HCT116 (cell line): ENCODE measurements at regions not wholly inside any gene's neighbourhood (a gene's known extent, or its start where the extent isn't known, plus 50 kb on each side); places are given as distances from the start of the nearest gene placed in this dataset.

Source experiments
- ATAC-seq: fragments of 200-7000 bp; cut with Tn5 transposase; 2 replicates; pipeline ENCODE4 v1.9.1; 2020; ENCODE audit warnings: mild to moderate bottlenecking, moderate library complexity
- BruUV-seq: library from RNA; stranded (reverse); fragments of 400-500 nt; replicated peaks from 2 replicates; lab custom pipeline; 2021; lab: Mats Ljungman, UMichigan
- CTCF ChIA-PET: fragments of 300-600 bp; sonication (Branson Sonifier 250); formaldehyde crosslinking; loops from one replicate; lab custom pipeline; 2021; ENCODE audit warnings: antibody characterized with exemption; lab: Charles Lee
- POLR2A ChIA-PET: fragments of 300-600, 350-600 bp; sonication (Branson Sonifier 250); formaldehyde crosslinking; loops from one replicate; lab custom pipeline; 2021; ENCODE audit warnings: antibody characterized with exemption; lab: Charles Lee
- RAD21 ChIA-PET, 2 experiments: fragments of 300-600 bp; sonication (Branson Sonifier 250); formaldehyde crosslinking; loops; one replicate each; lab custom pipeline; 2023; ENCODE audit warnings: low total read pairs in 2 of 2; ENCODE audit not compliant: uncharacterized antibody in 2 of 2, unreplicated experiment in 2 of 2, low non-redundant PET in 1 of 2; lab: Charles Lee
- DNase-seq: peaks from one replicate; pipeline ENCODE4 v3.0.0-alpha.2; 2010; ENCODE audit warnings: low read depth, low spot score
- H2AFZ ChIP-seq: fragments of 200-600 bp; shearing (Covaris generic), sonication (generic); 2 replicates; pipeline ENCODE4 v1.6.1; 2017; ENCODE audit warnings: low read depth, mixed run types, mixed read lengths, antibody characterized with exemption, low read length; ENCODE audit not compliant: poor library complexity, severe bottlenecking
- H3K27ac ChIP-seq: 2 replicates; pipeline ENCODE4 v1.5.1; 2012; ENCODE audit warnings: low read depth, low read length
- H3K27me3 ChIP-seq: fragments of 200-600 bp; sonication (generic); 2 replicates; pipeline ENCODE4 v1.6.1; 2016; ENCODE audit warnings: mixed run types, low read length, mixed read lengths; ENCODE audit not compliant: insufficient read depth
- H3K36me3 ChIP-seq, 2 experiments: fragments of 200-500 bp in 1 of 2; fragments of 200-600 bp in 1 of 2; sonication (Bioruptor generic) in 1 of 2; sonication (generic) in 1 of 2; 2 replicates each; pipeline versions ENCODE4 v1.5.1 to v1.6.1; 2014 to 2016; ENCODE audit warnings: low read length in 2 of 2, inconsistent platforms in 1 of 2, mixed read lengths in 1 of 2, mixed run types in 1 of 2; ENCODE audit not compliant: insufficient read depth in 2 of 2, control insufficient read depth in 1 of 2
- H3K4me1 ChIP-seq, 2 experiments: fragments of 200-600 bp in 1 of 2; sonication (generic) in 1 of 2; 2 replicates each; pipeline versions ENCODE4 v1.5.1 to v1.6.1; 2012 to 2017; ENCODE audit warnings: low read length in 2 of 2, inconsistent platforms in 1 of 2, mild to moderate bottlenecking in 1 of 2, mixed read lengths in 1 of 2, mixed run types in 1 of 2, moderate library complexity in 1 of 2; ENCODE audit not compliant: insufficient read depth in 2 of 2, control insufficient read depth in 1 of 2
- H3K4me2 ChIP-seq: fragments of 200-600 bp; sonication (generic); 2 replicates; pipeline ENCODE4 v1.6.1; 2017; ENCODE audit warnings: mixed run types, low read length, mixed read lengths
- H3K4me3 ChIP-seq, 2 experiments: fragments of 200-600 bp in 1 of 2; sonication (generic) in 1 of 2; replicated peaks in 1 of 2; 2 replicates each; pipeline ENCODE4 v1.5.1; 2011 to 2016; ENCODE audit warnings: low read length in 2 of 2, control low read depth in 1 of 2, low read depth in 1 of 2, mild to moderate bottlenecking in 1 of 2, mixed read lengths in 1 of 2, mixed run types in 1 of 2
- H3K79me2 ChIP-seq: fragments of 200-600 bp; sonication (generic); 2 replicates; pipeline ENCODE4 v1.6.1; 2017; ENCODE audit warnings: mild to moderate bottlenecking, mixed run types, low read length, moderate library complexity, mixed read lengths; ENCODE audit not compliant: insufficient read depth
- H3K9ac ChIP-seq: fragments of 200-600 bp; sonication (generic); 2 replicates; pipeline ENCODE4 v1.6.1; 2016; ENCODE audit warnings: low read length, mixed read lengths
- H3K9me2 ChIP-seq: fragments of 200-600 bp; sonication (generic), shearing (Covaris generic); 2 replicates; pipeline ENCODE4 v1.6.1; 2017; ENCODE audit warnings: mixed run types, mild to moderate bottlenecking, moderate library complexity; ENCODE audit not compliant: insufficient read depth
- H3K9me3 ChIP-seq, 2 experiments: fragments of 200-500 bp in 1 of 2; fragments of 200-600 bp in 1 of 2; sonication (Bioruptor generic) in 1 of 2; sonication (generic) in 1 of 2; 2 replicates each; pipeline ENCODE4 v1.6.1; 2014 to 2017; ENCODE audit warnings: low read length in 2 of 2, mixed read lengths in 2 of 2, inconsistent platforms in 1 of 2, low read depth in 1 of 2, mild to moderate bottlenecking in 1 of 2, mixed run types in 1 of 2, moderate library complexity in 1 of 2; ENCODE audit not compliant: control insufficient read depth in 1 of 2, insufficient read depth in 1 of 2
- H4K20me1 ChIP-seq: fragments of 200-600 bp; sonication (generic), shearing (Covaris generic); 2 replicates; pipeline ENCODE4 v1.6.1; 2017; ENCODE audit warnings: mixed run types, mild to moderate bottlenecking, moderate library complexity; ENCODE audit not compliant: insufficient read depth
- ATF3 ChIP-seq: IDR thresholded peaks from 2 replicates; pipeline ENCODE4 v1.6.1; 2012
- CTCF ChIP-seq, 3 experiments: fragments of 200-600 bp in 1 of 3; sonication (generic) in 1 of 3; IDR thresholded peaks in 2 of 3; conservative IDR thresholded peaks in 1 of 3; 2 replicates each; pipeline ENCODE4 v1.5.1; 2012 to 2017; ENCODE audit warnings: low read depth in 2 of 3, low read length in 2 of 3, antibody characterized with exemption in 1 of 3, borderline replicate concordance in 1 of 3, control low read depth in 1 of 3, mild to moderate bottlenecking in 1 of 3, mixed read lengths in 1 of 3, mixed run types in 1 of 3, moderate library complexity in 1 of 3; ENCODE audit not compliant: insufficient read depth in 1 of 3
- EGR1 ChIP-seq: IDR thresholded peaks from 2 replicates; pipeline ENCODE4 v1.6.1; 2012; ENCODE audit warnings: low read depth
- ELF1 ChIP-seq: IDR thresholded peaks from 2 replicates; pipeline ENCODE4 v1.6.1; 2012; ENCODE audit warnings: low read depth, borderline replicate concordance
- EZH2phosphoT487 ChIP-seq: fragments of 200-600 bp; IDR thresholded peaks from 2 replicates; pipeline ENCODE4 v1.6.1; 2018; ENCODE audit warnings: antibody characterized with exemption, borderline replicate concordance
- POLR2A ChIP-seq: IDR thresholded peaks from 2 replicates; pipeline ENCODE4 v1.7.0; 2011; ENCODE audit warnings: borderline replicate concordance; ENCODE audit not compliant: insufficient read depth, insufficient read length; ENCODE audit errors: extremely low read depth
- POLR2AphosphoS5 ChIP-seq: IDR thresholded peaks from 2 replicates; pipeline ENCODE4 v1.6.1; 2011; ENCODE audit warnings: mild to moderate bottlenecking, low read depth, low read length, moderate library complexity
- SIN3A ChIP-seq: IDR thresholded peaks from 2 replicates; pipeline ENCODE4 v1.6.1; 2012; ENCODE audit warnings: low read depth
- SP1 ChIP-seq: IDR thresholded peaks from 2 replicates; pipeline ENCODE4 v1.6.1; 2012; ENCODE audit warnings: low read depth
- YY1 ChIP-seq: IDR thresholded peaks from 2 replicates; pipeline ENCODE4 v1.6.1; 2011; ENCODE audit warnings: low read length, low read depth, moderate library complexity, mild to moderate bottlenecking; ENCODE audit not compliant: insufficient replicate concordance; ENCODE audit errors: extremely low read depth
- ZBTB33 ChIP-seq: IDR thresholded peaks from 2 replicates; pipeline ENCODE4 v1.6.1; 2011; ENCODE audit warnings: mild to moderate bottlenecking, low read length, moderate library complexity; ENCODE audit not compliant: insufficient replicate concordance; ENCODE audit errors: extremely low read depth
- ZFX ChIP-seq: fragments of 450-650 bp; IDR thresholded peaks from 2 replicates; pipeline ENCODE4 v1.6.1; 2017
- intact Hi-C: fragments of 100-400 bp; cut with micrococcal nuclease; formaldehyde crosslinking; loops from 2 replicates; pipeline ENCODE4 v1.10.0; 2022
- TF ChIP-seq, protein P1 (sequence below): IDR thresholded peaks from 2 replicates; pipeline ENCODE4 v1.6.1; 2012; ENCODE audit warnings: low read depth

DNA sequence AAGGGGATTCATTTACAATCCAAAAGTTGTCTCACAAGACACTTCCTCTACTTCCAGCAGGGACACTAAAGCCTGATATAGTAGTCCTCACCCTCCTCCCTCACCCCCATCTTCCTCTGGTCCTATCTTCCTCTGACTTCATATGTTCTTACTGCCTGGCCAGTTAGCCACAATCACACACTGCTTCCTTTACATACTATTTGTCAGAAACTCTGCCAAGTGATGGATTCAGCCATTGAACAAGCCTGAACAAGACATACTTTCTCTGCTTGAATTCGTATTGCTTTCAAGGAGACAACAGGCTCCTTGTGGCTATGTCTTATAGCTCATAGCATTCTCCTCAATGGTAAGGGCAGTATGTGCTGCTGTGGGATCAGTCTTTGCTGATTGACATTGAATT lies 672.2 kb downstream of the BCL11A start:
- no peaks in the 10 kb centered on the region for H3K4me1 ChIP-seq
- no TSS peak for BruUV-seq
- POLR2A ChIA-PET: no interaction called here
- H4K20me1 ChIP-seq: no peaks in the 10 kb centered on the region
- TF ChIP-seq ELF1 (no peak), ZFX (no peak)
- TF ChIP-seq, all 23 proteins: peak for 0
- DNase-seq: no peak
- no peak overlapping the region for H3K4me3 ChIP-seq
- RAD21 ChIA-PET: no interaction called here
- H3K27ac ChIP-seq: no peak overlapping the region
- CTCF ChIA-PET: no interaction called here
- H3K4me2 ChIP-seq: no peak overlapping the region
- no peak for ATAC-seq
- no peaks in the 10 kb centered on the region for H3K9me2 ChIP-seq
- no peaks in the 10 kb centered on the region for H3K79me2 ChIP-seq
- intact Hi-C loops: no loop called here
- H3K9me3 ChIP-seq: no peaks in the 10 kb centered on the region
- 0 out of 2 replicates have a peak, but pooled peaks cover 3% of the 10 kb centered on the region for H3K27me3 ChIP-seq
- H2AFZ ChIP-seq: no peak overlapping the region
- H3K9ac ChIP-seq: no peak overlapping the region
- no peaks in the 10 kb centered on the region for H3K36me3 ChIP-seq

DNA sequence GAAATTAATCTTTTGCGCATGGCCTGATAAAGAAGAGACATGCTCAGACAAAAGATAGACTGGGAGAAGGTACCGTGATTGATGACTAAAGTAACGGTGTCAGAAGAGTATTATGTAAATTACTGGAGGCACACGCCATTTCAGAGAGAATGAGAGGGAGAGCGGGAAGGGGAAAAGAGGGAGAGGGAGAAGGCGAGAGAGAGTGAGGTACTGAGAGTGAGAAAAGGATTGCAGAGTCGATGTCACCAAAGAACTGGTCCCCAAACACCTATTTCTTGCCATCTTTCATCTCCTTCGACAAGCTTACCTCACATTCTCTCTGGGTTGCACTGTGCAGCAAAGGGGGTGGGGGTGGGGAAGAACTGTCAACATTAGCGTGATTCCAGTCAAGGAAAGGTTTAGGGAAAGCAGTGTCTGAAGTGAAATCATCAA lies 673.7 kb downstream of the BCL11A start:
- no peaks in the 10 kb centered on the region for H4K20me1 ChIP-seq
- H2AFZ ChIP-seq: no peak overlapping the region
- no peak overlapping the region for H3K4me3 ChIP-seq
- POLR2A ChIA-PET: no interaction called here
- CTCF ChIA-PET: no interaction called here
- 0 out of 2 replicates have a peak, but pooled peaks cover 3% of the 10 kb centered on the region for H3K27me3 ChIP-seq
- no peak overlapping the region for H3K9ac ChIP-seq
- RAD21 ChIA-PET: no interaction called here
- H3K9me3 ChIP-seq: no peaks in the 10 kb centered on the region
- no peak overlapping the region for H3K27ac ChIP-seq
- H3K9me2 ChIP-seq: no peaks in the 10 kb centered on the region
- H3K36me3 ChIP-seq: no peaks in the 10 kb centered on the region
- no peak overlapping the region for H3K4me2 ChIP-seq
- no peak for DNase-seq
- H3K79me2 ChIP-seq: no peaks in the 10 kb centered on the region
- no TSS peak for BruUV-seq
- no peak for ATAC-seq
- no peaks in the 10 kb centered on the region for H3K4me1 ChIP-seq
- intact Hi-C loops: no loop called here
- no peak for TF ChIP-seq POLR2A
- TF ChIP-seq, protein P1, sequence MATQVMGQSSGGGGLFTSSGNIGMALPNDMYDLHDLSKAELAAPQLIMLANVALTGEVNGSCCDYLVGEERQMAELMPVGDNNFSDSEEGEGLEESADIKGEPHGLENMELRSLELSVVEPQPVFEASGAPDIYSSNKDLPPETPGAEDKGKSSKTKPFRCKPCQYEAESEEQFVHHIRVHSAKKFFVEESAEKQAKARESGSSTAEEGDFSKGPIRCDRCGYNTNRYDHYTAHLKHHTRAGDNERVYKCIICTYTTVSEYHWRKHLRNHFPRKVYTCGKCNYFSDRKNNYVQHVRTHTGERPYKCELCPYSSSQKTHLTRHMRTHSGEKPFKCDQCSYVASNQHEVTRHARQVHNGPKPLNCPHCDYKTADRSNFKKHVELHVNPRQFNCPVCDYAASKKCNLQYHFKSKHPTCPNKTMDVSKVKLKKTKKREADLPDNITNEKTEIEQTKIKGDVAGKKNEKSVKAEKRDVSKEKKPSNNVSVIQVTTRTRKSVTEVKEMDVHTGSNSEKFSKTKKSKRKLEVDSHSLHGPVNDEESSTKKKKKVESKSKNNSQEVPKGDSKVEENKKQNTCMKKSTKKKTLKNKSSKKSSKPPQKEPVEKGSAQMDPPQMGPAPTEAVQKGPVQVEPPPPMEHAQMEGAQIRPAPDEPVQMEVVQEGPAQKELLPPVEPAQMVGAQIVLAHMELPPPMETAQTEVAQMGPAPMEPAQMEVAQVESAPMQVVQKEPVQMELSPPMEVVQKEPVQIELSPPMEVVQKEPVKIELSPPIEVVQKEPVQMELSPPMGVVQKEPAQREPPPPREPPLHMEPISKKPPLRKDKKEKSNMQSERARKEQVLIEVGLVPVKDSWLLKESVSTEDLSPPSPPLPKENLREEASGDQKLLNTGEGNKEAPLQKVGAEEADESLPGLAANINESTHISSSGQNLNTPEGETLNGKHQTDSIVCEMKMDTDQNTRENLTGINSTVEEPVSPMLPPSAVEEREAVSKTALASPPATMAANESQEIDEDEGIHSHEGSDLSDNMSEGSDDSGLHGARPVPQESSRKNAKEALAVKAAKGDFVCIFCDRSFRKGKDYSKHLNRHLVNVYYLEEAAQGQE: no peak
- TF ChIP-seq CTCF (IDR thresholded peaks at IDR 0.05 in 2 of 3, conservative IDR thresholded peaks at IDR 0.05 in 1 of 3; ENCODE audit: borderline replicate concordance in 1 of 3, insufficient read depth in 1 of 3, low read depth in 2 of 3, low read length in 2 of 3): no peak
- no peak for TF ChIP-seq EZH2phosphoT487
- TF ChIP-seq SP1: no peak
- no peak for TF ChIP-seq SIN3A
- TF ChIP-seq POLR2AphosphoS5: no peak
- no peak for TF ChIP-seq EGR1
- TF ChIP-seq ATF3: no peak
- no peak for TF ChIP-seq YY1
- TF ChIP-seq ZBTB33: no peak
